Breast epithelium (tissue), 4 donors: ENCODE measurements at regions not wholly inside any gene's neighbourhood (a gene's known extent, or its start where the extent isn't known, plus 50 kb on each side); places are given as distances from the start of the nearest gene placed in this dataset.

Experiments
- DNase-seq, 2 donors: peaks; one replicate each; pipeline ENCODE4 v3.0.0-alpha.2; 2019; ENCODE audit warnings: low spot score in 2 of 2
- H3K27ac ChIP-seq, 2 donors: fragments of 200-600 bp; sonication (generic) in 1 of 2; one replicate each; pipeline ENCODE4 v1.5.1; 2016 to 2019; ENCODE audit warnings: mild to moderate bottlenecking in 1 of 2
- H3K27me3 ChIP-seq, 2 donors: fragments of 200-600 bp; sonication (generic) in 1 of 2; one replicate each; pipeline versions ENCODE4 v1.5.1 to v1.6.0; 2017 to 2019; ENCODE audit warnings: control low read depth in 1 of 2, mild to moderate bottlenecking in 1 of 2
- H3K36me3 ChIP-seq: fragments of 200-600 bp; one replicate; pipeline ENCODE4 v1.5.1; 2019
- H3K4me1 ChIP-seq, 2 donors: fragments of 200-600 bp; sonication (generic); one replicate each; pipeline ENCODE4 v1.5.1; 2016 to 2019; ENCODE audit warnings: control low read depth in 1 of 2
- H3K4me3 ChIP-seq, 3 donors: fragments of 200-600 bp; sonication (generic); 1 replicate in 2 of 3; 2 replicates in 1 of 3; pipeline ENCODE4 v1.5.1; 2016 to 2019; ENCODE audit warnings: mild to moderate bottlenecking in 3 of 3, moderate library complexity in 2 of 3
- H3K9me3 ChIP-seq, 2 donors: fragments of 200-600 bp; sonication (generic) in 1 of 2; one replicate each; pipeline ENCODE4 v1.5.1; 2016 to 2019; ENCODE audit warnings: control low read depth in 1 of 2
- CTCF ChIP-seq, 3 donors: fragments of 450-650 bp; IDR thresholded peaks; one replicate each; pipeline ENCODE4 v1.5.1; 2016 to 2017; ENCODE audit warnings: antibody characterized with exemption in 3 of 3, mild to moderate bottlenecking in 3 of 3, moderate library complexity in 3 of 3
- POLR2A ChIP-seq: fragments of 450-650 bp; IDR thresholded peaks from one replicate; pipeline ENCODE4 v1.6.1; 2016; ENCODE audit warnings: antibody characterized with exemption, mild to moderate bottlenecking, moderate library complexity
- POLR2AphosphoS5 ChIP-seq, 3 donors: sonication (generic); formaldehyde crosslinking; IDR thresholded peaks; one replicate each; pipeline ENCODE4 v1.6.1; 2017; ENCODE audit warnings: antibody characterized with exemption in 3 of 3
- intact Hi-C: fragments of 100-400 bp; cut with DNase I; formaldehyde crosslinking; loops from one replicate; pipeline ENCODE4 v1.15.1; 2023; ENCODE audit warnings: low total_unique reads

GRCh38 chr9:118993965-118994364 lies 375.3 kb downstream of the BRINP1 start:
- TF ChIP-seq CTCF (IDR thresholded peaks at IDR 0.05) (no peak), POLR2A (no peak), POLR2AphosphoS5 (IDR thresholded peaks at IDR 0.05) (no peak)
- H3K27ac ChIP-seq, result no peak overlapping the region
- DNase-seq, result no peak
- no peak overlapping the region for H3K4me3 ChIP-seq
- no peaks in the 10 kb centered on the region for H3K9me3 ChIP-seq
- H3K36me3 ChIP-seq, result no peaks in the 10 kb centered on the region
- H3K27me3 ChIP-seq, result no peaks in the 10 kb centered on the region
- intact Hi-C loops, result no loop called here
- H3K4me1 ChIP-seq, result no peaks in the 10 kb centered on the region

GRCh38 chr9:119002491-119002890 lies 366.7 kb downstream of the BRINP1 start:
- no peaks in the 10 kb centered on the region for H3K4me1 ChIP-seq
- no peaks in the 10 kb centered on the region for H3K27me3 ChIP-seq
- H3K27ac ChIP-seq, result peak overlapping the region in 1 of 2 donors; percentile 88
- H3K9me3 ChIP-seq, result no peaks in the 10 kb centered on the region
- DNase-seq, result no peak
- intact Hi-C loops, result no loop called here
- no peak for TF ChIP-seq POLR2AphosphoS5 (IDR thresholded peaks at IDR 0.05)
- TF ChIP-seq POLR2A, result no peak
- no peak for TF ChIP-seq CTCF (IDR thresholded peaks at IDR 0.05)
- H3K36me3 ChIP-seq, result no peaks in the 10 kb centered on the region
- H3K4me3 ChIP-seq, result no peak overlapping the region

GRCh38 chr9:119003201-119003611 lies 366.0 kb downstream of the BRINP1 start:
- no peaks in the 10 kb centered on the region for H3K36me3 ChIP-seq
- intact Hi-C loops, result no loop called here
- H3K9me3 ChIP-seq, result no peaks in the 10 kb centered on the region
- no peaks in the 10 kb centered on the region for H3K4me1 ChIP-seq
- H3K27me3 ChIP-seq, result no peaks in the 10 kb centered on the region
- no peak for DNase-seq
- H3K27ac ChIP-seq, result peak overlapping the region; percentile 83 to 88
- no peak overlapping the region for H3K4me3 ChIP-seq
- TF ChIP-seq CTCF (IDR thresholded peaks at IDR 0.05) (no peak), POLR2A (no peak), POLR2AphosphoS5 (IDR thresholded peaks at IDR 0.05) (no peak)

- intact Hi-C loops, result no loop called here
- H3K27ac ChIP-seq, result peak overlapping the region; percentile 83 to 88
- H3K9me3 ChIP-seq, result no peaks in the 10 kb centered on the region
- no peaks in the 10 kb centered on the region for H3K36me3 ChIP-seq
- DNase-seq, result no peak
- TF ChIP-seq POLR2AphosphoS5 (IDR thresholded peaks at IDR 0.05) (no peak), POLR2A (no peak), CTCF (IDR thresholded peaks at IDR 0.05) (no peak)
- no peaks in the 10 kb centered on the region for H3K4me1 ChIP-seq
- H3K4me3 ChIP-seq, result no peak overlapping the region
- no peaks in the 10 kb centered on the region for H3K27me3 ChIP-seq
These were observed 365.2 kb downstream of the BRINP1 start for GRCh38 chr9:119003882-119004617.

GRCh38 chr9:119004618-119004990 lies 364.6 kb downstream of the BRINP1 start:
- TF ChIP-seq CTCF (IDR thresholded peaks at IDR 0.05) (no peak), POLR2A (no peak), POLR2AphosphoS5 (IDR thresholded peaks at IDR 0.05) (peak in 2 of 3 donors; percentile 56 to 74)
- intact Hi-C loops, result no loop called here
- Histone ChIP-seq H3K36me3 (no peaks in the 10 kb centered on the region), H3K27ac (peak overlapping the region; percentile 83 to 88), H3K9me3 (no peaks in the 10 kb centered on the region), H3K4me1 (no peaks in the 10 kb centered on the region), H3K27me3 (no peaks in the 10 kb centered on the region), H3K4me3 (no peak overlapping the region)
- DNase-seq, result peak; percentile 62 to 90
